HPDE6-E6E7 (cell line): ENCODE measurements at regions not wholly inside any gene's neighbourhood (a gene's known extent, or its start where the extent isn't known, plus 50 kb on each side); places are given as distances from the start of the nearest gene placed in this dataset.

ENCODE experiments used
- DNase-seq: peaks from one replicate; pipeline ENCODE4 v3.0.0; 2011; ENCODE audit warnings: missing footprints; ENCODE audit errors: extremely low spot score

DNA sequence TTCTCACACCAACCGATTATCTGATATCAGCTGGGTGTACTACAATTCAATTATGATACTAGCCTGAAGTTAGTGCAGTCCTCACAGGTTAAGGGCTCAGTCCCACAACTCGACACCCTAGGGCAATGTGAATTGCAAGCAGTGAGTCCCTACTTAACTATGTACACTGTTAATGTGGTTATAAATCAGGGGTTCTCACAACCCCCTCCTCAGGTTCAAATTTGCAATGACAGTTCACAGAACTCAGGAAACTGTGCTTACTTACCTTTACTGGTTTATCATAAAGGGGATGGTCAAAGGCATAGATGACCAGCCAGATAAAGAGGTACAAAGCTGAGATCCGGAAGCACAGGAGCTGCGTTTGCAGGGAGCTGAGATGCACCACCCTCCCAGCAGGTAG, 1379.1 kb upstream of the CDH2 start:
- DNase-seq, result no peak

DNA sequence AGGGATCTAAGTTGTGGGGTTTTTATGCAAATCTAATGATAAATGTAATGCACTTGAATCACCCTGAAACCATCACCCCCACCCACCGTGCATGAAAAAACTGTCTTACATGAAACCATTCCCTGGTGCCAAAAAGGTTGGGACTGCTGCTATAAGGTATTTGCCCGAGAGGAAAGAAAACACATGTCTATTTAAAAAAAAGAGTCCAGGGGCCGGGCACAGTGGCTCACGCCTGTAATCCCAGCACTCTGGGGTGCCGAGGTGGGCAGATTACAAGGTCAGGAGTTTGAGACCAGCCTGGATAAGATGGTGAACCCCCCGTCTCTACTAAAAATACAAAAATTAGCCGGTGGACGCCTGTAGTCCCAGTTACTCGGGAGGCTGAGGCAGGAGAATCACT, 1372.8 kb upstream of the CDH2 start:
- no peak for DNase-seq

DNA sequence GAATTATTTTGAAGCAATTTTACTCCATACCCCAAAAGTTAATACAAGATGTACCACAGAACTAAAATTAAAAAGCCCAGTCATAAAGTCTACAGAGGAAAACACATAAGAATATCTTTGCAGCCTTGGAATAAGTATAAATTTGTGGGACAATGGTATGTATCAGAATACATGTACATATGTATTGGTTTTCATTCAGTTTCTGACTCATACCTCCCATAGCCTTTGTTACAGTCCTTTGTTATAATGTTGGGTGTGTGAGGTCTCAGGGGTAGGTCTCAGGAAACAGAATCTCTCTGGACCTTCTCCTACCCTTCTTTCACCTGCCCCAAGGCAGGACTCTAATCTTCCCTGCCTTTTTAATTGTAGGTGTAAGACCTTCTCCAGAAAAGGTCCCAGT, 1370.7 kb upstream of the CDH2 start:
- no peak for DNase-seq

DNA sequence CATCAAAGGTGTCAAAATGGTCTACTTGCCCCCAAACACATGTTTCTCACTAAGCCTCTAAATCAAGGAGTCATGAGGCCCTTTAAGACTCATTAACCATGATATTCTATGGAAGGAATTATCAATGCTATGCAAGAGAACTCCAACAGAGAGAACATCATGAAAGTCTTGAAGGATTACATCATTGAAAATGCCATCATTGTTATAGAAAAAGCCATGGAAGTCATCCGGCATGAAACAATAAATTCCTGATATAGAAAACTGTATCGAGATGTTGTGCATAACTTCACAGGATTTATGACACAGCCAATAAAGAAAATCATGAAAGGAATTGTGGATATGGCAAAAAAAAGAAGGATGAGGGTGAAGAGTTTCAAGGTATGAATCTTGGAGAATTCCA, 1363.6 kb upstream of the CDH2 start:
- no peak for DNase-seq

DNA sequence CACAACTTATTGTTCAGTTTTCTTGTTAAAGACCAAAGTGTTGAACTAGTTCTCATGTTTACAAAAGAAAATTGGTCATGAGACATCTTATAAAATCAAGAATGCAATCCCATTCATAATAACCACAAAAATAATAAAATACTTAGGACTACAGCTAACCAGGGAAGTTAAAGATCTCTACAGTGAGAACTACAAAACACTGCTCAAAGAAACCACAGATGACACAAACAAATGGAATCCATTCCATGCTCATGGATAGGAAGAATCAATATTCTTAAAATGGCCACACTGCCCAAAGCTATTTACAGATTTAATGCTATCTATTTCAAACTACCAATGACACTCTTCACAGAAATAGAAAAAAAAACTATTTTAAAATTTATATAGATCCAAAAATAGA, 1354.8 kb upstream of the CDH2 start:
- DNase-seq, result no peak

DNA sequence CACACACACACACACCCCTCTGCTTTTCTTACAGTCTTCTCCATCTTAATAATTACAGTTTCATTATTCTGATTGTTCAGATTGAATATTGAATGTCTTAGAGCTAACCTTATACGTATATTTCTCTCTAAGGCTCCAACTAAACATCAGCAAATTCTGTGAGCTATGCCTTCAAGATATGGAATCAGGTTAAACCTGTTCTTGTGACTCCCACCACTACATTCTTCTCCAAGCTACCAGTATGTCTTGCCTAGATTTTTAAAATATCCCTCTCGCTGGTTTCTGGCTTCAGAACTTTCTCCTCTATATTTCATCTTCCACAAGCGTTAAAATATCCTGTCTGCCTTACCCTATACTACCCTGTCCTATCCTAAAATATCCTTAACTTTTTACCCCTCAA, 1346.4 kb upstream of the CDH2 start:
- DNase-seq, result no peak

DNA sequence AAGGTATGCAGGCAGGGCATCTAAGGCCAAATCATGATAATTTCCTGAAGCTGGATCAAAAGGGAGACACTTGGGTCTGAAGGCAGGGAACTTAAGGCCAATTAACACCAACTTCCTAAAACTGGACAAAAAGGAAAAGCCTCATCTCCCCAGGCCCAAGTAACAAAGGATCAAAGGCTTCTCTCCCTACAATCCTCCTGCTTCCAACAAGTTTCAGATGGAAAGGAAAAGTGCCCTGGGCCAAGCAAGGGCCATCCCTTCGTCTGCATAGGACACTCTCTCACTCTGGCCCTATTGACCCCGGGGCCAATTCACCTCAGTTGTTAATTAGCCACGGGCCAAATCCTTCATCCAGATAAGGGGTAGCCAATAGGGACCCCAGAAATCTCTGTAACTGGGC, 1335.8 kb upstream of the CDH2 start:
- DNase-seq, result no peak

DNA sequence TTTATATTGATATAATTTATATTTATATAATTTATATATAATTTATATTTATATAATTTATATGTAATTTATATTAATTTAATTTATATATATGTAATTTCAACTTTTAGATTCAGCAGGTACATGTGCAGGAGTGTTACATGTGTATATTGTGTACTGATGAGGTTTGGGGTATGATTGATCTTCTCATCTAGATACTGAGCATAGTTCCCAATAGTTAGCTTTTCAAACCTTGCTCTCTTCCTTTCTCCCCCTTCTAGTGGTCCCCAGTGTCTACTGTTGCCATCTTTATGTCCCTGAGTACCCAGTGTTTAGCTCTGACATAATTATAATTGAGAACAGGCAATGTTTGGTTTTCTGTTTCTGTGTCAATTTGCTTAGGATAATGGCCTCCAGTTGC, 1335.3 kb upstream of the CDH2 start:
- DNase-seq, result no peak

DNA sequence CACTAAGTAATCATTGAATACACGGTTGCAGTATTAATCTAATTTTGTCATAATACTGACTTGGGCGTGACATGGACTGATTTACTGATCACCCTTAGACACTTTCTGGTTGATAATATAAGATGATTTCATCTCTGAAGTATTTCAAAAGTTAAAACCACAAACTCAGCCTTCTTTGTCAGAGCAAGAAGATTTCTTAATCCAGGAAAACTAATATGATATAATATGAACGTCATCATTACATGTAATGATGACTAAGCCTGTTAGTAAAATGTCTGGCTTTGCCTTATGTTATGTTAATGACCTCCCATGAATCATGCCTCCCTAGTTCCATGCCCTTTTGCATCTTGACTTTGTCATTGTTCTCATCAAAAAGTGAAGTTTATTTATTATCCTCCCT, 1325.0 kb upstream of the CDH2 start:
- peak; percentile 21 for DNase-seq

DNA sequence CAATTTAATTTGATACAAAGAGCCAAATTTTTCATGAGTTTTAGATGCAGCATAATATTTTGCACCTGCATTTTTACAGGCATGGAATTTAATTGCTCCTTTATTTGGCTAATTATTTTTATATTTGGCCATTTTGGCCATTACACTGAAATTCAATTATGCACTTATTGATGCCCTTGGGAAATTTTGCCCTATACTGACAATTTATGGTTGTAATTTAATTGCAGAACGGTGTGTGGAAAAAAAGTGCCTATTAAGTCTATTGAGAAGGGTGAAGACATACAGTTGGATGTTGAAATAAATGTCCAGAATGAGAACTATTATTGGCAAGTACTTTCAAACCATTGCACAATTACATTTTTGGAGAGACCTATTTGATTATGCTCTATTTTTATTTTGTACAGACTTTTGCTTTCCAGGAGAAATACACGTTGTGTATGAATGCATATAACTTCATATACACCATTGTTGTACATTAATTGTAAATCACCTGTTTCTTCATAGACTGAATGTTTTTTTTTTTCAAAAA, 1319.3 kb upstream of the CDH2 start:
- no peak for DNase-seq

DNA sequence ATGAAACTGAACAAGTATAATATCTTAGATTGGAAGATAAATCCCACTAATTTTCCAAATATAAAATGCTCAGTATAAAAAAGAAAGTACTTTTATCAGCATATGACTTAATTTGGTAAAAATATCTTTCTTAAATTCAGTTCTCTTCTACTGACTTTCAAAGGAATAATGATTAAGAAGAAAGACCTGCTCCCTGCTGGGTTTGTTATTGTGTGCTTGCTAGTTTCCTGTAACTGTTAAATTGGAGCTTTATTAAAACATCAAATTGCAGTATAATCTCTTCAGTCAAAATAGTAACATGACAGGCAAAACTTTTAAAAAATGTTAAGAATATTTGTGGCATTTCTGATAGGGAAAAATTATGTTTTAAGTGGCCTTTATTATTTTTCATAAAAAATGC, 1317.4 kb upstream of the CDH2 start:
- no peak for DNase-seq

DNA sequence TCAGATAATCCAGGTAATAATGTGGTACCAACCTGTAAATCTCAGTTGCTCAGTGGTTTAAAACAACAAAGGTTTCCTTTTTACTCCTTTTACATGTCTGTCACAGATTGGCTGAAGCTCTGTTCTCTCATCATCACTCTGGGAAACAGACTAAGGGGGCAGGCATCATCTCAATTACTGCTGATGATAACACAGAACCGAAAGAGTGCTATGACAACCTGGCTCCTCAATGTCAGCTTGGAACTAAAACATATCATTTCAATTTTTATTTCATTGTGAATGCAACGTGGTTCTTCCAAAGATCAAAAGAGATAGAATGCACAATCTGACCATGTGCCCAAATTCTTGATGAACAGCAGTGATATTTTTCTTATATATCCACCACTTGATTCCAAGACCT, 1315.0 kb upstream of the CDH2 start:
- no peak for DNase-seq

DNA sequence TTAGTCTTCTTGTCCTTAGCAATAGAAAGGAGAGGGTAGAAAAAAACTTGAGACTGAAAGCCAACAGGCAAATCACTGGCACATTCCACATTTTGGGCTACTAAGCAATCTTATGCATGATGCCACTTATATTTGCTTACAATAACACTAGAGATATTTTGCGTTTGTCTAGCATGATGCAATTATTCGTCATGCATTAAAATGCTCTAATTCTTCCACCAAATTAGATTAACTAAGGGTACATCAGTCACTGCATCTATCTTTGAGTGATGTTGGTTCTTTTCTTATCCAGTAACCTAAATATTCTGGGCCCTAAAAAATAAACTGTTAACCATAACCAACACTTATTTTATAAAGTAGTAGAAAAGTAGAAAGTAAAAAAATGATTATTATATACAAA, 1311.7 kb upstream of the CDH2 start:
- DNase-seq, result no peak

DNA sequence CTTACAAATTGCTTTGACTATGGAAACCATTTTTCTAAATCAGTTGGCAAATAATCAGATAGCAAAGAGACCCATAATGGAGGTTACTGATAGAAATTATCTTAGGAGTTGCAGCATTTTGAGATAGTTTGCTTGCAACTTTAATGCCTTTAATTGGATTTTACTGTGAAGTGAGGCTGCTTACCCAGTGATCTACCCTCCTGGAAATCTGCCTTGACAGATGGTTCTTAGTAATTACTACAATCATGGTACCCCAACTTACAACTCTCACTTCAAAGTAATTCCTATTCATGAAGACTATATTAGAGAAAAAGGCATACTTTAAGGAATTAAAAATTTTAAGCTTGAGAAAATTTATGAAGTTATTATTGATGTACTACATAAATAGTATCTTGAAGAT, 1288.6 kb upstream of the CDH2 start:
- no peak for DNase-seq

DNA sequence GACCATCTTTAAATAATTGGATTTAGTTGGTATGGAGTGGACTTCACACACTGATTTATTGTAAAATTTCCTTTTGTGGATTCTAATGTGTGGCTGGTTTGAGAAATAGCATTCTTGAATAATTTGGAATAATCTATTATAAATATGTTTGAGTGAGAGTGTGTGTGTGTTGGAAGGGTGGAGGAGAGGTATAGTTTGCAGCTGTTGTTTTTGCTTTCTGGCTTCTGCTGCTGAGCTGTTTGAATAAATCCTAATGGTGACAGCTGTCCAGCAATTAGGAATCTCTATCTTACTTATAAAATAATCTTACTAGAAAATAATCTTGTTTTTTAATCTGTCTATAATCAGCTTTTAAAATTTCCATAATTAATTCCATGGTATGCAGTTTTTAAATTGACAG, 1283.0 kb upstream of the CDH2 start:
- DNase-seq, result no peak

DNA sequence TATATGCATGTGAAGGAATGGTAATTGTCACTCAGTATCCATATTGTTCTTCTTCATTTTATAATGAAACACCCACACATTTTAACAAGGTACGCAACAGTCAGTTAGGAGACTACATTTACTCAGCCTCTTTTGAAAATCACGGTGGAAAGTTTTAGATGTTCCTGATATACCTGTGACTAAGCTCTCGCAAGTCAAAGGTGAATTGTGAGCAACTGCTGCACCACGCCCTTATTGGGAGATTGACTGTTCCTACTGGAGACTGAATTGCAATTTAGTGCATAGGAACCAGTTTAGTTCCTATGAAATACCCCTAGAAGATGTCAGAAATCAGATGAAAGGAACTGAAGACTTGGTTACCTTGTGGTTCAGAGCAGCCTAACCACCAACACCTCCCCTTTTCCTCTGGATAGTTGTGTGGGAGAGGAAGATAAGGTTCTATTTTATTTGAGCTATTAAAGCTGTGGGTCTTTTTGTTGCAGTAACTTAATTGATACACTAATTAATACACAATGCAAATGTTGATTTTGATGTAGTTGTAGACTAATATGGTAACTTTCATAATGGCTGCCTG, 1280.5 kb upstream of the CDH2 start:
- peak; percentile 9 for DNase-seq

DNA sequence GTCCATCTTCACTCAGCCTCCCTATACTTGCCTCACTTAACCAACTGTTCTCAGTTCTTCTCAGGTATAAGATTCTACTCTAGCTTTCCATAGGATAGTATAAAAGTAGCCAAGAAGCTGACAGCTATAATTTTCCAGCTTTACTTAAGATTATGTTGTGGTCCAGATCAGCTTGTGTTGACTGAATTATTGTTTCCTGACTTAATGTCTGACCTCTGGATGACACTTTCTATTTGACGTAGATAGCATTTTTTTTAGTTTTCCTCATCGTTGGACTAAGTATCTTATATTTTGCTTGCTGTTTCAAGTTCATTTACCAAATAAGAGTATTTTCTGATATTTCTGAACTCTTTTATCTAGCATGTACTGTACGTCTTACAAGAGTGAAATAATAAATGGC, 1272.5 kb upstream of the CDH2 start:
- DNase-seq, result no peak

DNA sequence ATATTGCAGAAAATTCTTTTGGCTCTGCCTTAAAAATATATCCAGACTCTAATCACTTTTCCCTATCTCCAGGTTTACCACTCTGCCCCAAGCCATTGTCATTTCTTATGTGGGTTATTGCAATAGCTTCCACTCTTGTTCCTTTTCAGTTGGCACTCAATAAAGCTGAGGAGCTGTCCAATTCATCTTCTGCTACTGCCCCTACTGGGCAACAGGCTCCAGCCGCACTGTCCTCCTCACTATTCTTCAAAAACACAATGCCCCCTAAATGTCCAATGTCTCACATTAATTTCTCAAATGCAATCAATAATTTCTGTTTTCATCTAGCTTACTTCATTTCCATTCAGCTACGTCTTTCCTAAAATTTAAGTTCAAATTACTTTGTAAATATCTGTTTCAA, 1262.5 kb upstream of the CDH2 start:
- DNase-seq, result no peak

DNA sequence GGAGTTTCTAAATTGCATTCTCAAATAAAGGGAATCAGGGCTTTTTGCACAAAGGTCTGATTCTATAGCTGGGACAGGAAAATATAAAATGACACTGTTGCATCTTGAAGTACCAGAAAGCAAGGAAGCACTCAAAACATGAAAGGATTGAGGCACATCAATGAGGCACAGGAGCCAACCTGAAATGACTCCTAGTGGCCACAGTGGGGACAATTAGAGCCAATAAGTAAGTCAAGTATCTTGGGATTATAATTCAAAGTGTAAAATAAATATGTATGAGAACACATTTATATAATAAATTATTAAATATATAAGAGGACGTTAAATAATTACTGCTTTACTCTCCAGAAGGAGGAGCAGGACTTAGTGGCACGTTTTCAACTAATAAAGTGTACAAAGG, 1259.5 kb upstream of the CDH2 start:
- no peak for DNase-seq

DNA sequence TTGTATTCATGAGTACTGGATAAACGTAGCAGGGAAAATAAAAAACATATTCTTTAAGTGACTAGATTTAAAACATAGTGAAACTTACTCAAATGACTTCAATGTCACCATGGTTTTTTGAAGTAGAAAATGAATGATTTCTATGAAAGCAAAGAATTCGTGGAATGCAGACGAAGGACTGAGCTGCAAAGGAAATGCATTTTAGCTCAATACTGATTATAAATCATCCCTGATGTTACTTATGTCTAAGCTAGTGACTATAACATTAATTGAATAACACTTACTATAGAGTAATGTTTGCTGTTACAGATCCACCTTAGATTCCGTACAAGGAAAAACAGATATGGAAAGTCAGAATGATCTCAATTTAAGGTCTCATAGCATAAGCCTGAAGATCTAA, 1257.7 kb upstream of the CDH2 start:
- no peak for DNase-seq

DNA sequence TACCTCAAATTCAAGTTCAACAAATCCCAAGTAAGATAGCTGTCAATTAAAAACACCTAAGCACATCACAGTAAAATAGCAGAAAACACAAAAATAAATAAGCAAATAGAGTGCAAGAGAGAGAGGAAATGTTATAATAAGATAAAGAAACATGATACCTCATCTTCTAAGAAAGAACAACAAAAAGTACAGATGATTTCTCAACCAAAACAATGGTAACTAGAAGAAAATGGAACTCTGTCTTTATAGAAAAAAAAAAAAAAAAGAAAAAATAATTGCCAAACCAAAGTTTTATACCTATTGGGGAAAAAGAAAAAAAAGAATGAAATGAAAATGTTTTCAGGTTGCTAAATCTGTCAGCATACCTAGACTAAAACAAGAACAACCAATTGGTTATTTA, 1253.5 kb upstream of the CDH2 start:
- no peak for DNase-seq

DNA sequence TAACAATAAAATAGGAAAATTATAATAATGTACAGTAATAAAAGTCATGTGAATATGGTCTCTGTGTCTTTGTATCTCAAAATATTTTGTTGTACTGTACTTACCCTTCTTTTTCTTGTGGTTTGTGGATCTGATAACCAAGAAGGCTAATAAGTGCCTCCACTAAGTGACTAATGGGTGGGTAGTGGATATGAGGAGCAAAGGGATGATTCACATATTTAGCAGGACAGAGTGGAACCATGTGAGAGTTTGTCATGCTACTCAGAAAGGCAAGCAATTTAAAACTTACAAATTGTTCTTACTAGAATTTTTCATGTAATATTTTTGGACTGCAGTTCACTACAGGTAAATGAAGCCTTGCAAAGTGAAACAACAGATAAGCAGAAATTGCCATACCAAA, 1241.2 kb upstream of the CDH2 start:
- DNase-seq, result no peak

DNA sequence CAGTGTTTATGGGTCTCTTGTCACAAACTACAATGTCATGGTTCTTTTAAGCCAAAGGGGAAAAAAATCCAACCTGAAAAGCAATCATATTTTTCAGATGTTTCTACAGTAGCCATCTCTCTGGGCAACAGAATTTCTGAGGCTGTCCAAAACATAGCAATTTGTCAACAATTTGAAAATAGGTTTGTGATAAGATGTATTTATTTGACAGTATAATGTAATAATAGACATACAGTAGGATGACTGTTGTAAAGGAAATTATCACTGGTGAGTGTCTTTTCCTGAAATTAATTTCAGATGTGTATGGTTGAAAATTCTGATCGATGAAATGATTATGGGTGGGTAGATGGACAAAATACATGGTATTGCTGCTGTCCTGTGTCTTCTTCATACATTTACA, 1230.1 kb upstream of the CDH2 start:
- DNase-seq, result no peak

DNA sequence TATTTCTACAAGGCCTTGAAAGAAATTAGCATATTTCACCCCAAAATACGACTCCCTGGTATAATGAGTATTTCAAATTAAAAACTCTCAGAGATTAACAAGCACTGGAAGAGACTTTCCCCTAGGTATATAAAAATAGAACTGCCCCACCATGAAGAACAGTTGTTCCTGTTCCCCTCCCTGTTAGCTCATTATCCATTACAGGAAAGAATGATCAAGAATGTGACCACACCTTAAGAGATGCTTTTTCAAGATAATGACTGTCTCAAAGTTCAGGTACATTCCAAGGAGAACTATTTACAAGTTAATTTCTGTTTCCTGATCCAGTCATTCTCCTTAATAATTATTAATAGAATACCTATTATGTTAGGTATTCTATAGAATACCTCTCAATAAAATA, 1220.6 kb upstream of the CDH2 start:
- DNase-seq, result no peak
